IMR-90 (cell line): ENCODE measurements at regions not wholly inside any gene's neighbourhood (a gene's known extent, or its start where the extent isn't known, plus 50 kb on each side); places are given as distances from the start of the nearest gene placed in this dataset.

Experiments used
- ATAC-seq: fragments of 200-7000 bp; cut with Tn5 transposase; 2 replicates; pipeline ENCODE4 v1.9.1; 2020; ENCODE audit warnings: low read depth, mild to moderate bottlenecking, moderate library complexity
- BruUV-seq: library from RNA; stranded (reverse); fragments of 400-500 nt; replicated peaks from 2 replicates; lab custom pipeline; 2021; lab: Mats Ljungman, UMichigan
- CTCF ChIA-PET: fragments of 300-600 bp; formaldehyde crosslinking; extraction: SDS; loops from one replicate; lab custom pipeline; 2021; ENCODE audit warnings: antibody characterized with exemption; lab: Yijun Ruan, JAX
- POLR2A ChIA-PET: fragments of 300-600 bp; sonication (Branson Sonifier 250); formaldehyde crosslinking; loops from one replicate; lab custom pipeline; 2022; ENCODE audit warnings: antibody characterized with exemption; ENCODE audit not compliant: unreplicated experiment; lab: Charles Lee
- DNase-seq: peaks from one replicate; pipeline ENCODE4 v3.0.0; 2013
- H2AFZ ChIP-seq: replicated peaks from 2 replicates; pipeline ENCODE3; 2013; ENCODE audit warnings: low read length, mild to moderate bottlenecking; ENCODE audit not compliant: poor library complexity
- H2AK5ac ChIP-seq: 2 replicates; pipeline ENCODE4 v1.6.1; 2013; ENCODE audit warnings: low read depth, low read length, inconsistent platforms
- H2AK9ac ChIP-seq: replicated peaks from 2 replicates; pipeline ENCODE3; 2013; ENCODE audit warnings: mild to moderate bottlenecking, low read depth, low read length, moderate library complexity; ENCODE audit not compliant: poor library complexity
- H2BK120ac ChIP-seq: 2 replicates; pipeline ENCODE4 v1.6.1; 2013; ENCODE audit warnings: low read depth, low read length, inconsistent platforms
- H2BK15ac ChIP-seq: 3 replicates; pipeline ENCODE4 v1.6.1; 2013; ENCODE audit warnings: low read depth, low read length, inconsistent platforms
- H2BK20ac ChIP-seq: 2 replicates; pipeline ENCODE4 v1.6.1; 2013; ENCODE audit warnings: low read depth, mild to moderate bottlenecking, inconsistent platforms, low read length, moderate library complexity
- H2BK5ac ChIP-seq: 2 replicates; pipeline ENCODE4 v1.6.1; 2013; ENCODE audit warnings: mild to moderate bottlenecking, low read depth, low read length, inconsistent platforms; ENCODE audit not compliant: poor library complexity, severe bottlenecking
- H3K14ac ChIP-seq: replicated peaks from 2 replicates; pipeline ENCODE4 v1.6.1; 2013; ENCODE audit warnings: low read depth, low read length, inconsistent platforms
- H3K18ac ChIP-seq: 2 replicates; pipeline ENCODE4 v1.6.1; 2013; ENCODE audit warnings: low read depth, low read length, control low read depth
- H3K23ac ChIP-seq: 2 replicates; pipeline ENCODE4 v1.6.1; 2013; ENCODE audit warnings: low read depth, low read length, inconsistent platforms
- H3K27ac ChIP-seq: 2 replicates; pipeline ENCODE4 v1.5.1; 2013; ENCODE audit warnings: mild to moderate bottlenecking, control low read depth, low read length; ENCODE audit not compliant: insufficient read depth
- H3K27me3 ChIP-seq: 2 replicates; pipeline ENCODE4 v1.6.1; 2013; ENCODE audit warnings: low read length; ENCODE audit not compliant: control insufficient read depth, insufficient read depth
- H3K36me3 ChIP-seq: 2 replicates; pipeline ENCODE4 v1.6.1; 2013; ENCODE audit warnings: low read length, mixed read lengths; ENCODE audit not compliant: control insufficient read depth, insufficient read depth
- H3K4ac ChIP-seq: 2 replicates; pipeline ENCODE4 v1.6.1; 2013; ENCODE audit warnings: low read depth, low read length, inconsistent platforms
- H3K4me1 ChIP-seq: 2 replicates; pipeline ENCODE4 v1.6.1; 2013; ENCODE audit warnings: low read length, mixed read lengths; ENCODE audit not compliant: control insufficient read depth, insufficient read depth
- H3K4me2 ChIP-seq: 2 replicates; pipeline ENCODE4 v1.6.1; 2013; ENCODE audit warnings: low read depth, mild to moderate bottlenecking, control low read depth, low read length, moderate library complexity
- H3K4me3 ChIP-seq: 2 replicates; pipeline ENCODE4 v1.5.1; 2013; ENCODE audit warnings: low read depth, mild to moderate bottlenecking, control low read depth, low read length, moderate library complexity; ENCODE audit not compliant: insufficient read depth
- H3K56ac ChIP-seq: 2 replicates; pipeline ENCODE4 v1.6.1; 2013; ENCODE audit warnings: low read length, inconsistent platforms; ENCODE audit not compliant: insufficient read depth; ENCODE audit errors: extremely low read depth
- H3K79me1 ChIP-seq, 2 experiments: 2 replicates each; pipeline ENCODE4 v1.6.1; 2013; ENCODE audit warnings: low read length in 2 of 2, inconsistent platforms in 1 of 2, low read depth in 1 of 2
- H3K9ac ChIP-seq: 2 replicates; pipeline ENCODE4 v1.6.1; 2013; ENCODE audit warnings: low read depth, low read length, control low read depth
- H3K9me1 ChIP-seq: 2 replicates; pipeline ENCODE4 v1.6.1; 2013; ENCODE audit warnings: low read length, inconsistent platforms; ENCODE audit not compliant: insufficient read depth
- H3K9me3 ChIP-seq: 2 replicates; pipeline ENCODE4 v1.6.1; 2013; ENCODE audit warnings: low read length; ENCODE audit not compliant: control insufficient read depth, insufficient read depth
- H4K20me1 ChIP-seq: 2 replicates; pipeline ENCODE4 v1.6.1; 2013; ENCODE audit warnings: low read length, inconsistent platforms; ENCODE audit not compliant: insufficient read depth
- H4K5ac ChIP-seq: 2 replicates; pipeline ENCODE4 v1.6.1; 2013; ENCODE audit warnings: mild to moderate bottlenecking, low read depth, low read length, control low read depth
- H4K8ac ChIP-seq, 2 experiments: 2 replicates each; pipeline ENCODE4 v1.6.1; 2013; ENCODE audit warnings: low read depth in 2 of 2, low read length in 2 of 2, control low read depth in 1 of 2, inconsistent platforms in 1 of 2
- H4K91ac ChIP-seq: 2 replicates; pipeline ENCODE4 v1.6.1; 2013; ENCODE audit warnings: low read depth, low read length, inconsistent platforms; ENCODE audit not compliant: insufficient read depth
- CEBPB ChIP-seq: IDR thresholded peaks from 2 replicates; pipeline ENCODE4 v1.6.1; 2012; ENCODE audit warnings: low read depth, low read length, improper control_type of control experiment
- MAZ ChIP-seq: IDR thresholded peaks from 2 replicates; pipeline ENCODE4 v1.6.1; 2012; ENCODE audit warnings: low read depth, mild to moderate bottlenecking, low read length, improper control_type of control experiment, moderate library complexity, borderline replicate concordance
- RCOR1 ChIP-seq: IDR thresholded peaks from 2 replicates; pipeline ENCODE4 v1.6.1; 2012; ENCODE audit warnings: mild to moderate bottlenecking, low read length, improper control_type of control experiment; ENCODE audit not compliant: insufficient replicate concordance
- RFX5 ChIP-seq: IDR thresholded peaks from 2 replicates; pipeline ENCODE4 v1.8.0; 2012; ENCODE audit warnings: low read depth, mild to moderate bottlenecking, low read length, moderate library complexity
- SMC3 ChIP-seq: fragments of 150-350 bp; IDR thresholded peaks from 2 replicates; pipeline ENCODE4 v1.6.1; 2016; ENCODE audit warnings: low read depth, mild to moderate bottlenecking, antibody characterized with exemption, low read length, moderate library complexity
- WGBS, 2 experiments: methylation state at CpG; one replicate each; pipeline versions ENCODE4 v1.1.5 to v1.1.7; 2013; ENCODE audit warnings: missing lambda C conversion rate in 2 of 2; ENCODE audit not compliant: insufficient read length in 1 of 2; ENCODE audit errors: extremely low coverage in 2 of 2; 5-methylcytosine and 5-hydroxymethylcytosine counted together
- dilution Hi-C: fragments of 300-500 bp; cut with HindIII; formaldehyde crosslinking; loops from one replicate; pipeline ENCODE4 v1.14.3; 2018; ENCODE audit warnings: low sequenced_read_pairs; ENCODE audit not compliant: unreplicated experiment
- in situ Hi-C: fragments of 300-500 bp; cut with MboI; formaldehyde crosslinking; loops from 3 replicates; pipeline ENCODE4 v1.14.3; 2019; ENCODE audit warnings: low sequenced_read_pairs, inconsistent platforms, mixed read lengths
- intact Hi-C: fragments of 100-400 bp; cut with micrococcal nuclease; formaldehyde crosslinking; loops from 2 replicates; pipeline ENCODE4 v1.10.0; 2022
- TF ChIP-seq, protein P1 (sequence below): fragments of 150-350 bp; IDR thresholded peaks from 2 replicates; pipeline ENCODE4 v1.6.1; 2017; ENCODE audit warnings: mild to moderate bottlenecking, antibody characterized with exemption, low read length, low read depth
- TF ChIP-seq, protein P2 (sequence below): conservative IDR thresholded peaks from 2 replicates; pipeline ENCODE4 v1.5.1; 2012; ENCODE audit warnings: mild to moderate bottlenecking, low read depth, low read length, improper control_type of control experiment

DNA sequence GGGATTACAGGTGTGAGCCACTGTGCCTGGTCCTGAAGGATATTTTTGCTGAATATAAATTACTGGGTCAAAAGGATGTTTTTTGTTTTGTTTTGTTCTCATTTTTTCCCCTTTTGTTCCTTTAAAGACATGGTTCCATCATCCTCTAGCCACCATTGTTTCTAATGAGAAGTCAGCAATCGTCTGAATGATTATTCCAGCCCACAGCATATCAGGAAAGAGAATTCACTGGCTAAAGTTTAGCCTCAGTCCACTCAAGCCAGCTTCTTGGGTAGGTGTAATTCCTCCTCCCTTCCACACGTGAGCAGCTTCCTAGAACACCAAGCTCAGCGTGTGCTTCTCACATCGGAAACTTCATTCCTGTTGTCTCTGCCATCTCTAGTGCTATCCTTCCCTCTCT is 112.8 kb upstream of the INSIG1 start:
- Histone ChIP-seq H3K18ac (no peak overlapping the region), H4K8ac (no peak overlapping the region), H3K23ac (no peak overlapping the region), H3K4me2 (no peak overlapping the region), H3K27ac (no peak overlapping the region), H4K5ac (no peak overlapping the region), H3K4me3 (no peak overlapping the region), H4K91ac (no peak overlapping the region), H2BK120ac (no peak overlapping the region), H2BK20ac (no peak overlapping the region), H3K27me3 (no peaks in the 10 kb centered on the region), H4K20me1 (no peaks in the 10 kb centered on the region), H2BK15ac (no peak overlapping the region), H2AK5ac (no peak overlapping the region), H3K9me3 (peaks cover 16% of the 10 kb centered on the region), H3K9me1 (no peaks in the 10 kb centered on the region), H3K4me1 (no peaks in the 10 kb centered on the region), H3K79me1 (no peaks in the 10 kb centered on the region), H2BK5ac (no peak overlapping the region), H2AFZ (no peak overlapping the region), H2AK9ac (no peak overlapping the region), H3K4ac (no peak overlapping the region), H3K14ac (no peak overlapping the region), H3K9ac (no peak overlapping the region), H3K36me3 (no peaks in the 10 kb centered on the region), H3K56ac (no peak overlapping the region)
- TF ChIP-seq MAZ: no peak
- TF ChIP-seq RCOR1: no peak
- no peak for TF ChIP-seq SMC3
- no peak for TF ChIP-seq RFX5
- TF ChIP-seq, protein P1, sequence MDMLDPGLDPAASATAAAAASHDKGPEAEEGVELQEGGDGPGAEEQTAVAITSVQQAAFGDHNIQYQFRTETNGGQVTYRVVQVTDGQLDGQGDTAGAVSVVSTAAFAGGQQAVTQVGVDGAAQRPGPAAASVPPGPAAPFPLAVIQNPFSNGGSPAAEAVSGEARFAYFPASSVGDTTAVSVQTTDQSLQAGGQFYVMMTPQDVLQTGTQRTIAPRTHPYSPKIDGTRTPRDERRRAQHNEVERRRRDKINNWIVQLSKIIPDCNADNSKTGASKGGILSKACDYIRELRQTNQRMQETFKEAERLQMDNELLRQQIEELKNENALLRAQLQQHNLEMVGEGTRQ: no peak
- no peak for TF ChIP-seq CEBPB
- TF ChIP-seq, protein P2, sequence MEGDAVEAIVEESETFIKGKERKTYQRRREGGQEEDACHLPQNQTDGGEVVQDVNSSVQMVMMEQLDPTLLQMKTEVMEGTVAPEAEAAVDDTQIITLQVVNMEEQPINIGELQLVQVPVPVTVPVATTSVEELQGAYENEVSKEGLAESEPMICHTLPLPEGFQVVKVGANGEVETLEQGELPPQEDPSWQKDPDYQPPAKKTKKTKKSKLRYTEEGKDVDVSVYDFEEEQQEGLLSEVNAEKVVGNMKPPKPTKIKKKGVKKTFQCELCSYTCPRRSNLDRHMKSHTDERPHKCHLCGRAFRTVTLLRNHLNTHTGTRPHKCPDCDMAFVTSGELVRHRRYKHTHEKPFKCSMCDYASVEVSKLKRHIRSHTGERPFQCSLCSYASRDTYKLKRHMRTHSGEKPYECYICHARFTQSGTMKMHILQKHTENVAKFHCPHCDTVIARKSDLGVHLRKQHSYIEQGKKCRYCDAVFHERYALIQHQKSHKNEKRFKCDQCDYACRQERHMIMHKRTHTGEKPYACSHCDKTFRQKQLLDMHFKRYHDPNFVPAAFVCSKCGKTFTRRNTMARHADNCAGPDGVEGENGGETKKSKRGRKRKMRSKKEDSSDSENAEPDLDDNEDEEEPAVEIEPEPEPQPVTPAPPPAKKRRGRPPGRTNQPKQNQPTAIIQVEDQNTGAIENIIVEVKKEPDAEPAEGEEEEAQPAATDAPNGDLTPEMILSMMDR: no peak
- BruUV-seq: no TSS peak
- dilution Hi-C loops (no loop called here), intact Hi-C loops (no loop called here), in situ Hi-C loops (no loop called here)
- DNase-seq: no peak
- no CpG with 5 or more reads among the region's 4 CpGs for WGBS, 2 experiments
- ChIA-PET CTCF (no interaction called here), POLR2A (no interaction called here)
- no peak for ATAC-seq
